Panc1 (cell line): ENCODE measurements at regions not wholly inside any gene's neighbourhood (a gene's known extent, or its start where the extent isn't known, plus 50 kb on each side); places are given as distances from the start of the nearest gene placed in this dataset.

Experiments
- ATAC-seq: fragments of 200-7000 bp; cut with Tn5 transposase; 2 replicates; pipeline ENCODE4 v1.9.1; 2020; ENCODE audit warnings: mild to moderate bottlenecking, moderate library complexity
- BruUV-seq: library from RNA; stranded (reverse); fragments of 400-500 nt; replicated peaks from 2 replicates; lab custom pipeline; 2021; lab: Mats Ljungman, UMichigan
- CTCF ChIA-PET: fragments of 300-600 bp; sonication (Branson Sonifier 250); formaldehyde crosslinking; loops from one replicate; lab custom pipeline; 2022; ENCODE audit warnings: antibody characterized with exemption; lab: Charles Lee
- POLR2A ChIA-PET: fragments of 300-600 bp; sonication (Branson Sonifier 250); formaldehyde crosslinking; loops from one replicate; lab custom pipeline; 2022; ENCODE audit warnings: antibody characterized with exemption; lab: Charles Lee
- DNase-seq: peaks from one replicate; pipeline ENCODE4 v3.0.0-alpha.2; 2010; ENCODE audit warnings: low read depth, low spot score
- H3K27ac ChIP-seq: 2 replicates; pipeline ENCODE4 v1.5.1; 2011; ENCODE audit warnings: mild to moderate bottlenecking, low read length, inconsistent platforms
- H3K27me3 ChIP-seq: fragments of 200-500 bp; sonication (Bioruptor generic); 2 replicates; pipeline ENCODE4 v1.6.0; 2014; ENCODE audit warnings: low read length, inconsistent platforms; ENCODE audit not compliant: control insufficient read depth, insufficient read depth
- H3K36me3 ChIP-seq: fragments of 200-500 bp; sonication (Bioruptor generic); 2 replicates; pipeline ENCODE4 v1.5.1; 2014; ENCODE audit warnings: inconsistent platforms, mild to moderate bottlenecking, low read length, moderate library complexity; ENCODE audit not compliant: control insufficient read depth, insufficient read depth
- H3K4me1 ChIP-seq: 2 replicates; pipeline ENCODE4 v1.5.1; 2011; ENCODE audit warnings: inconsistent platforms, mild to moderate bottlenecking, low read length, moderate library complexity; ENCODE audit not compliant: control insufficient read depth, insufficient read depth
- H3K4me3 ChIP-seq, 2 experiments: 2 replicates each; pipeline ENCODE4 v1.5.1; 2011 to 2012; ENCODE audit warnings: low read depth in 2 of 2, low read length in 2 of 2, mild to moderate bottlenecking in 2 of 2, inconsistent platforms in 1 of 2, moderate library complexity in 1 of 2
- H3K9me3 ChIP-seq: fragments of 200-500 bp; sonication (Bioruptor generic); 2 replicates; pipeline ENCODE4 v1.5.1; 2014; ENCODE audit warnings: low read depth, mild to moderate bottlenecking, inconsistent platforms, low read length, moderate library complexity; ENCODE audit not compliant: control insufficient read depth, insufficient read depth
- CTCF ChIP-seq: fragments of 450-650 bp; IDR thresholded peaks from 2 replicates; pipeline ENCODE4 v1.5.1; 2017; ENCODE audit warnings: mild to moderate bottlenecking
- POLR2AphosphoS5 ChIP-seq: IDR thresholded peaks from 2 replicates; pipeline ENCODE4 v1.6.1; 2012; ENCODE audit warnings: mild to moderate bottlenecking, low read depth, low read length, moderate library complexity
- REST ChIP-seq, 2 experiments: IDR thresholded peaks; 2 replicates each; pipeline ENCODE4 v1.6.1; 2011 to 2012; ENCODE audit warnings: low read depth in 2 of 2, control low read depth in 1 of 2, low read length in 1 of 2, mild to moderate bottlenecking in 1 of 2, moderate library complexity in 1 of 2; ENCODE audit not compliant: insufficient read depth in 1 of 2
- SIN3A ChIP-seq: IDR thresholded peaks from 2 replicates; pipeline ENCODE4 v1.6.1; 2012; ENCODE audit warnings: low read depth, mild to moderate bottlenecking, low read length, moderate library complexity, borderline replicate concordance; ENCODE audit not compliant: insufficient read depth
- TCF7L2 ChIP-seq: IDR thresholded peaks from 2 replicates; pipeline ENCODE4 v1.6.1; 2011; ENCODE audit warnings: mild to moderate bottlenecking, low read depth, low read length, inconsistent platforms
- in situ Hi-C: cut with HindIII; loops from 2 replicates; pipeline ENCODE4 v1.10.0; 2016; ENCODE audit warnings: low sequenced_read_pairs, low pct_unique_long_range_greater_than_20kb
- intact Hi-C: fragments of 100-400 bp; cut with micrococcal nuclease; formaldehyde crosslinking; loops from one replicate; pipeline ENCODE4 v1.10.0; 2022; ENCODE audit not compliant: unreplicated experiment

DNA sequence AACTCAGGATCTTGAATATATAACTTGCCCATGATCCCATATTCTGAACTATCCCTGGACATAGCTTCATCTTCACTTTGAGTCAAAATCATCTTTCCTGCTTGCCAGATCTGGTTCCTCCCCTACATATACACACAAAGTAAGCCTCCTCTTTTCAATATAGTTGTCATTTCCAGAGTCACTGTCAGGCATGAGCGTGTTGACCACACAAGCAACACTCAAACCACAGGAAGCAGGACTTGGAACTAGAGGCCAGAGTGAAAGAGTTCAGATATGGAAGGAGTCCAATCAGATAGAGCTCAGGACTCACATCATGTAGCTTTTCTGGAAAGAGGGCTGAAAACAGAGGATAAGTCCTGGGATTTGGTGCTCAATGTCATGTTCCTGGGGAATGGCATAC, 1140.6 kb downstream of the BCL11B start:
- no peaks in the 10 kb centered on the region; the same call in 1 of the 2 replicates for H3K27me3 ChIP-seq
- in situ Hi-C loops (no loop called here), intact Hi-C loops (no loop called here)
- no peaks in the 10 kb centered on the region for H3K36me3 ChIP-seq
- TF ChIP-seq TCF7L2 (no peak), CTCF (no peak), SIN3A (no peak), POLR2AphosphoS5 (no peak), REST (IDR thresholded peaks at IDR 0.05; ENCODE audit: insufficient read depth in 1 of 2, low read depth in 2 of 2, low read length in 1 of 2) (no peak)
- H3K4me3 ChIP-seq, result no peak overlapping the region
- no peaks in the 10 kb centered on the region for H3K9me3 ChIP-seq
- H3K4me1 ChIP-seq, result no peaks in the 10 kb centered on the region
- BruUV-seq, result no TSS peak
- H3K27ac ChIP-seq, result no peak overlapping the region
- no peak for ATAC-seq
- DNase-seq, result no peak
- ChIA-PET POLR2A (no interaction called here), CTCF (no interaction called here)

GRCh38 chr14:98133806-98134205, 1138.2 kb downstream of the BCL11B start:
- ATAC-seq (no peak), DNase-seq (no peak)
- Histone ChIP-seq H3K36me3 (no peaks in the 10 kb centered on the region), H3K4me1 (no peaks in the 10 kb centered on the region), H3K27ac (no peak overlapping the region), H3K4me3 (no peak overlapping the region), H3K27me3 (no peaks in the 10 kb centered on the region; the same call in 1 of the 2 replicates), H3K9me3 (no peaks in the 10 kb centered on the region)
- BruUV-seq, result no TSS peak
- intact Hi-C loops (no loop called here), in situ Hi-C loops (no loop called here)
- CTCF ChIA-PET, result no interaction called here
- POLR2A ChIA-PET, result no interaction called here
- TF ChIP-seq SIN3A (no peak), REST (IDR thresholded peaks at IDR 0.05; ENCODE audit: insufficient read depth in 1 of 2, low read depth in 2 of 2, low read length in 1 of 2) (no peak), CTCF (no peak), TCF7L2 (no peak), POLR2AphosphoS5 (no peak)
